ENCODE measurements at regions not wholly inside any gene's neighbourhood (a gene's known extent, or its start where the extent isn't known, plus 50 kb on each side); places are given as distances from the start of the nearest gene placed in this dataset.

GRCh38 chr20:40786336-40786735 lies 97.3 kb upstream of the MAFB start:
- Histone ChIP-seq H3K27ac (ENCODE audit: low read depth, low read length) (no peak overlapping the region), H3K4me3 (ENCODE audit: low read depth in 1 of 2, low read length in 2 of 2) (no peak overlapping the region)

GRCh38 chr20:40787941-40788340 lies 98.9 kb upstream of the MAFB start:
- H3K9ac ChIP-seq (ENCODE audit: low read length): no peak overlapping the region
- no peaks in the 10 kb centered on the region for H3K27me3 ChIP-seq (ENCODE audit: control insufficient read depth in 1 of 2, insufficient read depth in 2 of 2, low read length in 2 of 2)
- no peaks in the 10 kb centered on the region for H3K9me3 ChIP-seq (ENCODE audit: low read length)

More at GRCh38 chr20:40786336-40786735, 97.3 kb upstream of the MAFB start:
- Histone ChIP-seq H3K4me1 (ENCODE audit: insufficient read depth, low read length) (no peaks in the 10 kb centered on the region), H3K27me3 (ENCODE audit: control insufficient read depth in 1 of 2, insufficient read depth in 2 of 2, low read length in 2 of 2) (no peaks in the 10 kb centered on the region), H3K9me3 (ENCODE audit: low read length) (no peaks in the 10 kb centered on the region), H3K36me3 (ENCODE audit: insufficient read depth, low read length) (no peaks in the 10 kb centered on the region), H3K9ac (ENCODE audit: low read length) (no peak overlapping the region)

GRCh38 chr20:40797425-40797824 lies 108.4 kb upstream of the MAFB start:
- Histone ChIP-seq H3K27me3 (ENCODE audit: control insufficient read depth in 1 of 2, insufficient read depth in 2 of 2, low read length in 2 of 2) (no peaks in the 10 kb centered on the region), H3K4me1 (ENCODE audit: insufficient read depth, low read length) (no peaks in the 10 kb centered on the region), H3K36me3 (ENCODE audit: insufficient read depth, low read length) (no peaks in the 10 kb centered on the region), H3K4me3 (ENCODE audit: low read depth in 1 of 2, low read length in 2 of 2) (no peak overlapping the region), H3K9ac (ENCODE audit: low read length) (no peak overlapping the region), H3K27ac (ENCODE audit: low read depth, low read length) (no peak overlapping the region), H3K9me3 (ENCODE audit: low read length) (no peaks in the 10 kb centered on the region)

More at GRCh38 chr20:40787941-40788340, 98.9 kb upstream of the MAFB start:
- no peak overlapping the region for H3K27ac ChIP-seq (ENCODE audit: low read depth, low read length)
- no peaks in the 10 kb centered on the region for H3K36me3 ChIP-seq (ENCODE audit: insufficient read depth, low read length)
- H3K4me1 ChIP-seq (ENCODE audit: insufficient read depth, low read length): no peaks in the 10 kb centered on the region
- no peak overlapping the region for H3K4me3 ChIP-seq (ENCODE audit: low read depth in 1 of 2, low read length in 2 of 2)

- Histone ChIP-seq H3K9ac (ENCODE audit: low read length) (no peak overlapping the region), H3K36me3 (ENCODE audit: insufficient read depth, low read length) (no peaks in the 10 kb centered on the region), H3K4me1 (ENCODE audit: insufficient read depth, low read length) (no peaks in the 10 kb centered on the region), H3K27ac (ENCODE audit: low read depth, low read length) (no peak overlapping the region), H3K9me3 (ENCODE audit: low read length) (no peaks in the 10 kb centered on the region), H3K27me3 (ENCODE audit: control insufficient read depth in 1 of 2, insufficient read depth in 2 of 2, low read length in 2 of 2) (no peaks in the 10 kb centered on the region), H3K4me3 (ENCODE audit: low read depth in 1 of 2, low read length in 2 of 2) (no peak overlapping the region)
These were observed 109.0 kb upstream of the MAFB start for GRCh38 chr20:40798066-40798465.

GRCh38 chr20:40802886-40803285 lies 113.8 kb upstream of the MAFB start:
- Histone ChIP-seq H3K27me3 (ENCODE audit: control insufficient read depth in 1 of 2, insufficient read depth in 2 of 2, low read length in 2 of 2) (no peaks in the 10 kb centered on the region), H3K9ac (ENCODE audit: low read length) (no peak overlapping the region), H3K4me1 (ENCODE audit: insufficient read depth, low read length) (no peaks in the 10 kb centered on the region), H3K36me3 (ENCODE audit: insufficient read depth, low read length) (no peaks in the 10 kb centered on the region), H3K9me3 (ENCODE audit: low read length) (no peaks in the 10 kb centered on the region), H3K27ac (ENCODE audit: low read depth, low read length) (no peak overlapping the region), H3K4me3 (ENCODE audit: low read depth in 1 of 2, low read length in 2 of 2) (no peak overlapping the region)

- Histone ChIP-seq H3K4me1 (ENCODE audit: insufficient read depth, low read length) (no peaks in the 10 kb centered on the region), H3K36me3 (ENCODE audit: insufficient read depth, low read length) (no peaks in the 10 kb centered on the region), H3K27me3 (ENCODE audit: control insufficient read depth in 1 of 2, insufficient read depth in 2 of 2, low read length in 2 of 2) (no peaks in the 10 kb centered on the region), H3K4me3 (ENCODE audit: low read depth in 1 of 2, low read length in 2 of 2) (no peak overlapping the region), H3K9ac (ENCODE audit: low read length) (no peak overlapping the region), H3K27ac (ENCODE audit: low read depth, low read length) (no peak overlapping the region), H3K9me3 (ENCODE audit: low read length) (no peaks in the 10 kb centered on the region)
These were observed 114.3 kb upstream of the MAFB start for GRCh38 chr20:40803381-40803780.

GRCh38 chr20:40805592-40805991 lies 116.6 kb upstream of the MAFB start:
- Histone ChIP-seq H3K9ac (ENCODE audit: low read length) (no peak overlapping the region), H3K4me1 (ENCODE audit: insufficient read depth, low read length) (no peaks in the 10 kb centered on the region), H3K4me3 (ENCODE audit: low read depth in 1 of 2, low read length in 2 of 2) (no peak overlapping the region), H3K27me3 (ENCODE audit: control insufficient read depth in 1 of 2, insufficient read depth in 2 of 2, low read length in 2 of 2) (no peaks in the 10 kb centered on the region), H3K36me3 (ENCODE audit: insufficient read depth, low read length) (no peaks in the 10 kb centered on the region), H3K27ac (ENCODE audit: low read depth, low read length) (no peak overlapping the region), H3K9me3 (ENCODE audit: low read length) (no peaks in the 10 kb centered on the region)

GRCh38 chr20:40806929-40807820 lies 118.1 kb upstream of the MAFB start:
- H3K4me1 ChIP-seq (ENCODE audit: insufficient read depth, low read length): no peaks in the 10 kb centered on the region
- no peaks in the 10 kb centered on the region for H3K9me3 ChIP-seq (ENCODE audit: low read length)
- no peak overlapping the region for H3K4me3 ChIP-seq (ENCODE audit: low read depth in 1 of 2, low read length in 2 of 2)
- no peaks in the 10 kb centered on the region for H3K27me3 ChIP-seq (ENCODE audit: control insufficient read depth in 1 of 2, insufficient read depth in 2 of 2, low read length in 2 of 2)
- no peaks in the 10 kb centered on the region for H3K36me3 ChIP-seq (ENCODE audit: insufficient read depth, low read length)
- no peak overlapping the region for H3K9ac ChIP-seq (ENCODE audit: low read length)
- H3K27ac ChIP-seq (ENCODE audit: low read depth, low read length): no peak overlapping the region

- H3K4me1 ChIP-seq (ENCODE audit: insufficient read depth, low read length): no peaks in the 10 kb centered on the region
- H3K36me3 ChIP-seq (ENCODE audit: insufficient read depth, low read length): no peaks in the 10 kb centered on the region
- H3K9me3 ChIP-seq (ENCODE audit: low read length): no peaks in the 10 kb centered on the region
- H3K9ac ChIP-seq (ENCODE audit: low read length): no peak overlapping the region
- H3K27ac ChIP-seq (ENCODE audit: low read depth, low read length): no peak overlapping the region
- no peak overlapping the region for H3K4me3 ChIP-seq (ENCODE audit: low read depth in 1 of 2, low read length in 2 of 2)
- H3K27me3 ChIP-seq (ENCODE audit: control insufficient read depth in 1 of 2, insufficient read depth in 2 of 2, low read length in 2 of 2): no peaks in the 10 kb centered on the region
These were observed 118.8 kb upstream of the MAFB start for GRCh38 chr20:40807821-40808170.

- Histone ChIP-seq H3K9me3 (ENCODE audit: low read length) (no peaks in the 10 kb centered on the region), H3K4me1 (ENCODE audit: insufficient read depth, low read length) (no peaks in the 10 kb centered on the region), H3K9ac (ENCODE audit: low read length) (no peak overlapping the region), H3K27ac (ENCODE audit: low read depth, low read length) (no peak overlapping the region), H3K4me3 (ENCODE audit: low read depth in 1 of 2, low read length in 2 of 2) (no peak overlapping the region), H3K27me3 (ENCODE audit: control insufficient read depth in 1 of 2, insufficient read depth in 2 of 2, low read length in 2 of 2) (no peaks in the 10 kb centered on the region), H3K36me3 (ENCODE audit: insufficient read depth, low read length) (no peaks in the 10 kb centered on the region)
These were observed 119.9 kb upstream of the MAFB start for GRCh38 chr20:40808936-40809335.

GRCh38 chr20:40809361-40809760 lies 120.3 kb upstream of the MAFB start:
- no peaks in the 10 kb centered on the region for H3K4me1 ChIP-seq (ENCODE audit: insufficient read depth, low read length)
- H3K36me3 ChIP-seq (ENCODE audit: insufficient read depth, low read length): no peaks in the 10 kb centered on the region
- H3K9me3 ChIP-seq (ENCODE audit: low read length): no peaks in the 10 kb centered on the region
- H3K4me3 ChIP-seq (ENCODE audit: low read depth in 1 of 2, low read length in 2 of 2): no peak overlapping the region
- H3K27me3 ChIP-seq (ENCODE audit: control insufficient read depth in 1 of 2, insufficient read depth in 2 of 2, low read length in 2 of 2): no peaks in the 10 kb centered on the region
- no peak overlapping the region for H3K9ac ChIP-seq (ENCODE audit: low read length)
- H3K27ac ChIP-seq (ENCODE audit: low read depth, low read length): no peak overlapping the region
